A172 (cell line): ENCODE measurements at regions not wholly inside any gene's neighbourhood (a gene's known extent, or its start where the extent isn't known, plus 50 kb on each side); places are given as distances from the start of the nearest gene placed in this dataset.
"Not testable (repeated sequence)": the region's sequence is repeated elsewhere in the genome, so short reads cannot be mapped to it uniquely, and the experiment has no call there.

Experiments used
- DNase-seq: peaks from one replicate; pipeline ENCODE4 v3.0.0-alpha.2; 2015; ENCODE audit warnings: low spot score

DNA sequence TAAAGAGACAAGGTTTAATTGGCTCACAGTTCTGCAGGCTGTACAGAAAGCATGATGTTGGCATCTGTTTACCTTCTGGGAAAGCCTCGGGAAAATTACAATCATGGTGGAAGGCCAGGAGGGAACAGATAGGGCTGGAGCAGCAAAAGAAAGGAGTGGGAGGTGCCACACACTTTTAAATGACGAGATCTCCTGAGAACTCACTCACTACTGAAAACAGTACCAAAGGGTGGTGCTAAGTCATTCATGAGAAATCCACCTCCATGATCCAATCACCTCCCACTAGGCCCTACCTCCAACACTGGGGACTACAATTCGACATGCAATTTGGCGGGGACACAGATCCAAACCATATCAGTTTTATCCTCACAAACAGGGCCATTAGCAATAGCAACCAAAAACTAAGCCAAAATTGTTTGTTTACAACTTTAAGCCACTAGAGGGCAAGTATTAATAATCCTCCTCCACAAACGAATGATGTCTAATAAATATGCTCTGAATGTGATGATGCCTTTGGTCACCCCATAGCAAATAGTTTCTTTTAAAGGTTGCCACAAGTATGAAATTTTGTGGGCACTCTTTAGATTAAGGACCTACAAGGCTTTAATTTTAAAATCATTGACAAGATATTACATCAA, 129.2 kb upstream of the NRBF2 start:
- DNase-seq, result no peak

DNA sequence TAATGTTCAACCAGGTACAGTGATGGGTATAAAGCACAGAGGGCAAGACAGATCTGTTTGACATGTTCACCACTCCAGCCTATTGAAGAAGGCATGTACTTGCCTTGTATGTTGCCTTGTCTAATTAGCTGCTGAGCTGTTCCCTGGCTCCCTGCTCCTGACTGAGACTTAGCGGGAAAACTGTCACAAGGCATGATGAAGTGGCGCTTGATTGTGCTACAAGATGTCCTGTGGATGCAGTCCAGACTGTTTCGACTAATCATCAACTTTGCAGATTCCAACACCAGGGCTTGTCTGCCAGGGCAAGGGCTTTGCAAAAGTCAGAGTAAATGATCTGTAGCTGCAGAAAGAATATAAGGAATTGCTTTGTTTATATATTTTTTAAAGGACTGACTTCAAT, 136.2 kb upstream of the NRBF2 start:
- DNase-seq, result no peak

DNA sequence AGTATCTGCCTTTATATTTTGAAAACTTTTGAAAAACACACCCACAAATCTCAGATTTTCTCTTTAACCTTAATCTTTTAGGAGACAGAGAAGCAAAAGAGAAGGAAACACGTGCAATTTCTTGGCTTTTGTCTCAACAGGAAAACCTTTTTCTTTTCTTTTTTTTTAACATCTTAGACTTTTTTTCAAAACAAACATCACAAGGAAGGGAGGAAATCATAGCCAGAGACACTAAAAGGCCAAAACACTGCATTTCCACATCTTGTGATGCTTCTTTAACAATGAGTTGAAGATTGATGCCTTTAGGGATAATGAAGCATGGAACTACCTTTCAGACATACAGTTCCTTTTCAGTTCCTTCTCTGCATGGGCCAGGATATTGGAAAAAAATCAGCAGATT, 136.6 kb upstream of the NRBF2 start:
- DNase-seq, result no peak

DNA sequence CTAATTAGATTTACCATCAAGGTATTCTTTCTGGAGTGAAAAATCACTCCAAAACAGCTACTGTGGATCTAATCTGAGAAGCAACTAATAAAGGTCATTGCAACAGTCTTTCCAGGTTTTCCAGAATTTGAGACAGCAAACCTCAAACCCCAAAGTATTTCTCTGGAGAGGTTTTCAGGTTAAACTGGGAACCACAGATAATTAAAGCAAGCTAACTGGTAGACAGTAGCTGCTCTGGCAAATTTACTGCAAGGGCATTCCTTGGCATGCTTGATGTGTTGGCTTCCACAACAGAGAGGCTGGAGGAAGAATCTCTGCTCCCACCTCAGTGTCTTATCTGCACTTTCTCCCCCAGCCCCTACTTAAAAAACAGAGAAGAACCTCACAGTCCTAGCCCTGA, 140.0 kb upstream of the NRBF2 start:
- DNase-seq, result no peak

DNA sequence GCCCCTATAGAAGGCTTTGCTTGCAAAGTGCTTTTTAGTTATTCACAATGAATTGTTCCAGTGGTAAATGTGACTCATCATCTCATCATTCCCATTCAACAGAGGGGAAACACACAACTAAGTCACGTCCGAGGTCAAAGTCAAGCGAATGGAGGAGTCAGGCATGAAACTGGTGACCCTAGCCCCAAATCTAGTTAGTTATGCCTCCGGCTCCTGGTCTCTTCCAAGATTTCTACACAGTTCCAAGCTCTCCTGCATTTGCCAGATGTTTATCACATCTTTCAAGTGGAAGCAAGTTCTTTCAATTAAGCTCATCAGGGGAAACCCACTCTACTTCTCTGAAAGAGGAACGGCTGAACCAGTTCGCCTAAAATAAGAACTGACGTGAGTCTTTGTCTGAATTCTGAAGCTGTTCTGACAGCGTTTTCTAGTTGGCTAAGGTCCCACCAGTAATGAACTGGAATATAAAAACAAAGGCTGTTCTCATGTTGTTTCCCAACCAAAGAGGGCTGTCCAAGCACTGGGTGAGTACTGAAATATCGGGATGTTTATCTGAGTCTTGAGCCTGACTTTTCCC, 140.9 kb upstream of the NRBF2 start:
- DNase-seq, result no peak

DNA sequence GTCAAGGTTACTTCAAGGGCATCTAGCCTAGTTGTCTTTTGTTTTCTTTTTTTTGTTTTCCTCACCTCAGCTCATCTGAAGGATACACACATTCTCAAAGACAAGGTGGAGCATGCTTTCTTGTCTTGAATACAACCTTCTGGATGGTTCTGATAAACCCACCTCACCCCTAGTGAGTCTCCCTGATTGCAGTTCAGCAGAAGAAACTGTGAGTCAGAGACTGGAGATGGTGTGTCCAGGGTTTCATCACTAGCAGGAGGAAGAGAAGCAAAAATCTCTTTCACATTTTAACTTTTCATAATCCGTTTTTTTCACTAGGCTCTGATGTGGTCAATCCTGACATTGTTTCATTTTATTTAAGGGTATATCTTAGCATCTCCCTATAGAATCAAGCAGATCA, 143.0 kb upstream of the NRBF2 start:
- DNase-seq, result no peak

DNA sequence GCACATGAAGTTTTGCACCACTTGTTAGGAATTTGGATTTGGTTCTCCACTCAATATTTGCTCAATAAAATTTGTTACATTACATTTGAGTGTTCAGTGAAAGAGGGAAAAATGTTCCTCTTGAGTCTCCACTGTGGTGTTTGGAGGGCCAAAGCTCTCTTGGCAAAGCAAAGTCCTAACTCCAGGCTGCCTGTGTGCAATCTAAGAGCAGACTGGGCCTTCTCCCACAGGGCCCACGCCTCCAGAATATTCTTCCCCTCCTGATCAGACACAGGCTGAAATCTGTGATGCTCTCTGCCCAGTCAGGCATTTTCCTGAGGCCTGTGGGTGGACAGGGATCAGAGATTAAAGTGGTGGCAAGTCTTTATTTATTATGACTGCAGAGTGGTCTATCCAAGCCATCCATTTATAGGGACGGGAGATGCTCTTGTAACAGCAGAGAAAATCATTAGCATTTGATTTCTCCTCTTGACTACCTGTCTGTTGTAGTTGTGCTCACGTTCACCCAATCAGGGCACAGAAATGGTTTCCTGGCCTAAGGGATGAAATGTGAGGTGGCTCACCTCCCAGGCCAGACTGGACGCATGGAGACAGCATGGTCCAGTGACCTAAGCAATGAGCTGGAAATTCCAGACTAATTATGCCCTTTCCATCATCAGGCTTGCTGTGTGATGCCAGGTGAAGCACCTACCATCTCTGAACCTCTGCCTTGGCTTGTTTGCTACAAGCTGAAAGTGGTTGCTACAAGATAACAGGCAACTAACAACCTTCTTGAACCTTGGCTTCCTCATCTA, 147.1 kb upstream of the NRBF2 start:
- DNase-seq, result no peak

DNA sequence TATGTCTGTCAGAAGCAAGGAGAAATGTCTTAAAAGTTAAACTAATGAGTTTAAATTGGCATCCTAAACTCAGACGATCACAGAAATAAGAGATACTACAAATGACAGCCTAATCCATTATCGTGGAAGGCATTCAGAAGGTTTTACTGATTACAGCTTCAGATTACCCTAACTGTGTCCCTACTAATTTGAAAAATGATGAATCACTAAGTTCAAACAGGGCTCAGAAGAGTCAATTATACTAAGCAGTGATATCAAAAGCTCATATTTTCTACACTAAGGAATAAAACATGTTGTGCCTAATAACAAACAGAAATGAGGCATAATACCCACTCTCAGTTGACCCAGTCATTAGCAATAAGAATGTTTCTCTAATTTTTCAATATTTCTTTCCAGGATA, 152.0 kb upstream of the NRBF2 start:
- DNase-seq, result no peak

DNA sequence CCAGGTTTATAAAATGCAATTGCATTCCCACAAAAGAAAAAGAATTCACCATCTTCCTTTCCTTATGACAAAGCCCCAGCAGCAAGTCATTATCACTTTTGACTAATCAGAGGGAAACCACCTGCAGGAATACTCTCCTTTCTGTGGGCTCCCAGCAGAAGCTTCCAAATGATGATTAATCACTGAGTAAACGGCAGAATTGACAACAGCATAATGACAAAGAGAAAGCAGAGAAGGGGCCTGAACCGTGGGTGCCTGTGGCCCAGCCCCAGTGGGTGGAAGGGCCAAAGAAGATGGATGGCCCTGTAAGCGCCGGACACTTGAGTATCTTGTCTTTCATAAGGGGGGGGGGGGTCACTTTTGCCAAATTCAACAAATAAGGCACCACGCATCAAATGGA, 152.4 kb upstream of the NRBF2 start:
- DNase-seq, result peak; percentile 39

DNA sequence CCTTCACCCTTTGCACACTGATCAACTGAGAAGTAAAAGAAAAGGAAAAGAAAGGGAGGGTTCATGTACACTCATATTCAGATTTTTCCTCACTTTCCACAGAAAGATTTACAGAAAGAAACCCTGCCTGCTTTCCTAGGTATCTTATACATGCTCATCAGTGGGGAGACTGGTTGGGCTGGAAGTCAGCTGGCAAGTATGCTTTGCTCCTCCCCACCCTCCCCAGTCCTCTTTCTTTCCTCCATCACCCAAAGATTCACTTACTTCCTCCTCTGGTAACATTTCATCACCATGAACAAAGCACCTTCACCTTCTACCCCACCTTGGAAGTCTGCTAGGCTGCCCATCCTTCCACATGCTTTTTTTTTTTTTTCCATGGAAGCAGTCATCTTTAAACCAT, 153.2 kb upstream of the NRBF2 start:
- no peak for DNase-seq

DNA sequence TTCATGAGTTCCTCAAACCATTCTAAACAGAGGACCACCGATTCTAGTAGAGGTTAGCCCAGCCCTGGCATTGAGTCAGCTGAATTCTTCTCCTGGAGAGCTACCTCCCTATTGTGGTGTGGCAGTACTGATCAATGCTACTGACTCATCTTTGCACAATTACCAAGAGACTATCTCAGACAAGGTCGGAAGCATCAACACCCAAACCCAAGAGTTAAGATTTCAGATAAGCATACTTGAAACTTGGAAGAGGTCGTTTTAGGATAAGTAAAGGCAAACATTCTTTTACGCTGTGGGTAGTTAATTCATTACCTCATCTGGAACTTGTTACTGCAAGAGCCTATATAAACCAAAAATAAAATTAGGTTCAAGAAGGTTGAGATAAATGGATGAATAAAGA, 154.6 kb upstream of the NRBF2 start:
- no peak for DNase-seq

DNA sequence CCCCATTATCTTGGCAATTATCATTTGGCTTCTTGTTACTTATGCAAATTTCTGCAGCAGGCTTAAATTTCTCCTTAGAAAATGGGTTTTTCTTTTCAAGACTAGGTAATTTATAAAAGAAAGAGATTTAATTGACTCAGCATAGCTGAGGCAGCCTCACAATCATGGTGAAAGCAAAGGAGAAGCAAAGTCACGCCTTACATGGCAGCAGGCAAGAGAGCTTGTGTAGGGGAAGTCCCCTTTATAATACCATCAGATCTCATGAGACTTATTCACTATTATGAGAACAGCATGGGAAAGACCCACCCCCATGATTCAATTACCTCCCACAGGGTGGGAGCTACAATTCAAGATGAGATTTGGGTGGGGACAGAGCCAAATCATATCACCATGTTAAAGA, 158.3 kb upstream of the NRBF2 start:
- DNase-seq, result not testable (repeated sequence)

DNA sequence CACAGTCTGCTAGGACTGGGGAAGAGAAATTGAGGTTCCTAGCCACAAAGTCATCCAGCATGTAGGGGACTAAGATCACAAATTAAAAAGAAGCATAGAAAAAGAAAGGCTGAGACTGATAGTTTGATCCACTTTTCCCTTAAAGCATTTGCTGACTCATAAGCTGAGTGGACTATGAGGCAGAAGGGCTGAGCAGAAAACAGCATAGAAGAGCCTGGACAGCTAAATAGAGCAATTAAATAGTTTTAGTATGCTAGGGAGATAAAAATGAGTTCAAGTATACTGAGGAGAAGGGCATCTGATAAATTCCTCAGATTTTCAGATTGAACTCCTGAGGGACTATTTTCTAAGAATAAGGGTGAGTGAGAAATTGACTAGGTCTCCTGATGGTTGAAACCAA, 155.9 kb upstream of the EGR2 start:
- DNase-seq, result no peak

DNA sequence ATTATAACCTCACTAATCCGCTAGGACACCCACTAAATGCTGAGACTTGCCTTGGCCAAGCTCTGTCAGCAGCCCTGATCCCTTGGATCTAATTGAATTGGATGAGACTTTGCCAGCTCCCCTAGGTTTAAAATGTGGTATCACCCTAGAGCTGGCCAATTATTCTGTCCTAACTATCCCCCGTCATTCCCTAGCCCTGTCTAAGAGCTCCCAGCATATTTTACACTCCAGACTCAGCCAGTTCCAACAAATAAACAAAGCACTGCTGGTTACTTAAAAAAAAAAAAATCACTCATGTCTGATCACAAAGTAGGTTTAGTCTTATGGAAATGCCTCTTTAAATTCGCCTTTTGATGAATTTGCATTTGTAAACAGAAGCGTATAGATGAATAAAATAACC, 147.9 kb upstream of the EGR2 start:
- no peak for DNase-seq

DNA sequence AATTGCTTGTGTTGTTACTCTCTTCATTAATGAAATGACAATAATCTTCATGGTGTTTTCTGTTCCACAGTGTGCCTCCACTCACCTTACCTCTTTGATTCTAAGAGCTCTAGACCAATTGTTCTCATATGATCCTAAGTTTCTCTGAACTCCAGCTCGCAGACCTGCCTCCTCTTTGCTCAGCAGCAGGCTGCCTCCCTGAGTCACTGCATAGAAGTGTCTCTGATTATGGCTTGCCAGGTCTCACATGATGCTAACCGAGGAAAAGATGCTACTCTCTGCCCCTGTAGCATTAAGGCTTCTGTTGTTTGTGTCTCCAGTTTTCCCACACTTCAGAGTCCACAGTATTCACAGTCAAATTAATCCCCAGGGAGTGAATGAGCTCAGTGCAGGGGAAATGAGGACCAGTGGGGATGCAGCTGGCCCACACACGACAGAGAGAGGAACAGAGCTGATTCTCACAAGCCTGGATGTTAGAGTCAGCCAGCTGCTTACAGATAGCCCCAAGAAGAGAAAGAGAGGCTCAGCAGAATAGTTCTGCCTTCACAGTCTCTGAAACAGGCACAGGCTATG, 145.9 kb upstream of the EGR2 start:
- DNase-seq, result no peak

DNA sequence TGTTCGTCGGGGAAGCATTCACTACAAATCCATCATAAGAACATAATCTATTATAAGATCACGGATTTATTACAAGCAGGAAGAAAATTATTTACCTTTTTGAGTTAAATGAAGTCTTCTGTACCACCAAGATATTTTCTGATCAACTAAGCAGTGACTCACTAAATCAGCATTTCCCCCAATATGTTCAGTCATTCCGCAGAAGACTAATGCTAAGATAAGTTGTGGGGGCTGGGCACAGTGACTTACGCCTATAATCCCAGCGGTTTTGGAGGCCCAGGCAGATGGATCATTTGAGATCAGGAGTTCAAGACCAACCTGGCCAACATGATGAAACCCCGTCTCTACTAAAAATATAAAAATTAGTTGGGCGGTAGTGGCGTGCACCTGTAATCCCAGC, 144.2 kb upstream of the EGR2 start:
- peak; percentile 32 for DNase-seq

DNA sequence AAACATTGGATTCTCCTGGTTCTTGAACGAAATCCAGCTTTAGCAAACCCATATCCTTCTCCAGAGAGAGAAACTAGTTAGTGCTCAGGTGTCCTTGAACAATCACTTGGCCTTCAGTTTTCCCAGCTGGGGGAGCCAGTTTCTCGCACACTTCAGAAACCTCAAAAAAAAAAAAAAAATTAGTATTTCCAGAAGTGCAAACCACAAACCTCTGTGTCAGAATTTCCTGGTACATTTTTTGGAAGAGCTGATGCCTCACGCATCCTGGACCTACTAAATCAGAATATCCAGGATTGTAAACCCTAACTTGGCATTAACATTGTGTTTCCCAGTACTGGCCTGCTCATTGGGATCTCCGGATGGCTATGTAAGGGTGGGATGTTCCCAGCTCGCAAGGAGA, 143.4 kb upstream of the EGR2 start:
- DNase-seq, result no peak

DNA sequence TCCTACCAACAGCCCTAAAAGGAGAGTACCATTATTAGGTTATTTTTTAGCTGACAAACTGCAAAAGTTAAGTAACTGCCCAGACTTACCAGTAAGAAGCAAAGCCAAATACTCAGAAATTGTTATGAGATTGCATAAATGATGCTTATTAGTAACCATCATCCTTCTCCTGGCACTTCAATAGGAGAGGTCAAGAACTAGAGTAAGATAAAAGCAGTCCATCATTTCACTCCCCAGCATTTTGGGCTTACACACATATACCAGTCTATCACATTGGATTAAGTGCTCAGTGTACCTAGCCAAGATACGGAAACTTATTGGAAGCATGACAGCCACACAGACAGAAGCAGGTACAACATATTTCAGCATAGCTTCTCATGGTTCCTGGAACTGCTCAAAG, 142.8 kb upstream of the EGR2 start:
- no peak for DNase-seq

DNA sequence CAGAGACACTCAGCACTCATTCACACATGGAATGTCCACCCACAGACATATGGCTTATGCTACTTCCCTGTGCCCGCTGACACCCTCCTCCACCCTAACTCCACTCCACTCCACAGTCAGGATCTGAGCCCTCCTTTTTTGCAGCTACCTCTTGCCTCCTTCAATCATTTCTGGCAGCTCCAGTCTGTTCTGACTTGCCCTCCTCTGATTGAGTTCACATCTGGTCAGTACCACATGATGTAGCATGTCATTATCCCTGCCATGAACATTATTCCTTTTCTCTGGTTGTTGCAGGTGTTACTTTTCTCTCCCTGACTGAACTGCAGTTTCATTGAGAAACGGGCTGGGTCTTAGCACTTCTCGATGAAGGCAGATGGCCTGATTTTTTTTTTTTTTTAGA, 130.1 kb upstream of the EGR2 start:
- no peak for DNase-seq

DNA sequence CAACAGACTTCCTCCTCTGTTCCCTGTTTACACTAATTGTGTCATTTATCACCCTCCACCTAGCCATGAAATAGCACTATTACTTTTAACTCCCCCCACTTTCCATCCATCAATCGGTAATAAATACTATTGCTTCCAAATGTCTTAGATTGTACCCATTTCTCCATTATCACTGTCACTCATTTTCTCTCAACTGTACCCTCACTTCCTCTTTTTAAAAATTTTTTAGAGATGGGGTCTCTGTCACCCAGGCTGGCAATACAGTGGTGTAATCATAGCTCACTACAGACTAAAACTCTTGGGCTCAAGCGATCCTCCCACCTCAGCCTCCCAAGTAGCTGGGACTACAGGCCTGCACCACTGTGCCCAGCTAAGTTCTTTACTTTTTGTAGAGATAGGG, 123.5 kb upstream of the EGR2 start:
- DNase-seq, result no peak

DNA sequence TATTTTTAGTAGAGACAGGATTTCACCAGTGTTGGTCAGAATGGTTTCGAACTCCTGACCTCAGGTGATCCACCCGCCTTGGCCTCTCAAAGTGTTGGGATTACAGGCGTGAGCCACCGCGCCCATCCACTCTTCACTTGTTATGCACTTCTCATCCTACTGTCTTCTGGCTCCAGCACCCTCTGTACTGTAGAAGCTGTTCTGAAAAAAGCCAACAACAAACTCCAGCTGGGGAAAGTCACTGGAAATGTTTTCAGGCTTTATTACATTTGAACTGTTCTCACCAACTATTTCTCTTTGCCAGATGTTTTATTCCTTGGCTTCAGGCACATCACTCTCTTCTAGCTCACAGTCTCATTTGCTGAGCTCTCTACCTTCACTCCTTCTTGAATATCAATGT, 122.5 kb upstream of the EGR2 start:
- DNase-seq, result no peak

DNA sequence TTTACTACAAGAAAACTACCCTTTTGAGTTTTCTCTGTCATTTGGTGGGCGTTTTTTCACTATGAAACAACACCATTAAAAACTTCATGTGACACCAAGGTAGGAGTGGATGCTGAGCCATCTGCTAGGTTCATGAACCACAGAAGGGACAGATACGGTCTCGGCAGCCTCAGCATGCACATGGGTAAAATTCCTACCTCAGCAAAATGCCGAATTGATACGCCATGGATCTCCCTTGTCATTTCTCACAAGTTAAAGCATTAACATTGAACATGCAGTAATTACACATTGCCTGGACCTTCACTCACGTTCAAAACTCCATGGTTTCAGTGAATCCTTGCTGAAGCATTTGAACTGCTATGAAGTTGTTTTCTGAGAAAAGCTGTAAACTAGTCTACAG, 121.5 kb upstream of the EGR2 start:
- DNase-seq, result no peak

DNA sequence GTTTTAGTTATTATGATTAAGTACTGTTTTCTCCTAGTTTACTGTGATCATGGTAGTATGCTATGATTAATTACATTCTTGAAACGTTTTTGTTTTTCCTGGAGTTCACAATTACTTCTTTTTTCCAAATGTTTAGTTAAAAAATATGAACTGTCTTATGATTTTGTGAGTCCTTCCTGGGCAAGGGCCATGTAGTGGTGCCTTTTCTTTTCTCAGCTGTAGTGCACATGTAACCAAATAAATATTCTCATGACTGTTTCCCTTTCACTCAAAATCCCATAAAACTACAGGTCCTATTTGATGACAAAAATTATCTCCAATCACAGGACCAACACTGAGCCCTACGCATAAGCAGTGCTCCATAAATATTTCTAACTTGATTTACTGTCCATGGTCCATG, 118.9 kb upstream of the EGR2 start:
- DNase-seq, result no peak
